ENCODE measurements at regions not wholly inside any gene's neighbourhood (a gene's known extent, or its start where the extent isn't known, plus 50 kb on each side); places are given as distances from the start of the nearest gene placed in this dataset.

DNA sequence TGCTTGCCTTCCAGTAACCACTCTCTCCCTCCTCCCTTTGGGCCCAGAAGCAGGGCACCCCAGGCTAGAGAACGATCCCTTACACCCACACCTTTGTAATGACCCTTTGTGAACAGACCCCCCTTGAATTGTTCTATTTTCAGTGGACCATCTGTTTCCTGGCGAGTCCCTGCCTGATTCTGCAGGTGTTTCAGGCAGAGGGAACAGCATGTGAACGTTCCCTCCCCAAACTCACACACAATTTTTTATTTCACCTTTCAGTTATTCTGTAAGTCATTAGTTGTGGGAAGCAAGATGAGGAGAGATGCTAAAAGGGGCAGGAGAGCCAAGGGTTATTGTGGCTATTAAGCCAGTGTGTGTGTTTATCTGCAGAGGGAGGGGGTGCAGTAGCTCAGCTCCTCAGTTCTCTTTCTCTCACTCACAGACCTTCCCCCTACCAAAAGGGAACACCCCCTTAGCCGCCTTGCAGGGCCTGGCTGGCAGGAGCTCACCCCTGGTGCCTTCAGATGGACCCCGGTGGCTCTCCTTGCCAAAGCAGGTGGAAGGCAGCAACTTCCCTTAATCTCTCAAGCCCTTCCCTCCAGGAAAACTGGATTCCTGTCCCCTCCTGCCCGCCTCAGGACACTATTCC is 64.8 kb upstream of the SPON1 start:
- intact Hi-C loops (cut with micrococcal nuclease), result no loop called here
- H3K4me1 Mint-ChIP-seq (ENCODE audit: low read depth), result no peaks in the 10 kb centered on the region
- H3K27ac Mint-ChIP-seq, result no peak overlapping the region
- no peak overlapping the region for H3K4me3 Mint-ChIP-seq
- H3K36me3 Mint-ChIP-seq, result no peaks in the 10 kb centered on the region
- CTCF ChIA-PET, result interaction anchor here (0.9 kb wide), 1 partner anchor 332 kb away, joined by 3 read pairs; no protein-coding TSS in a partner anchor
- H3K9me3 Mint-ChIP-seq, result no peaks in the 10 kb centered on the region
- no peak for DNase-seq
- POLR2A ChIA-PET, result no interaction called here
- peaks cover 2% of the 10 kb centered on the region for H3K27me3 Mint-ChIP-seq

- intact Hi-C loops (cut with micrococcal nuclease), result no loop called here
- Mint-ChIP-seq H3K27ac (no peak overlapping the region), H3K4me3 (no peak overlapping the region), H3K9me3 (no peaks in the 10 kb centered on the region), H3K4me1 (ENCODE audit: low read depth) (no peaks in the 10 kb centered on the region), H3K27me3 (peaks cover 2% of the 10 kb centered on the region), H3K36me3 (no peaks in the 10 kb centered on the region)
- POLR2A ChIA-PET, result no interaction called here
- CTCF ChIA-PET, result no interaction called here
- no peak for DNase-seq
These were observed 62.9 kb upstream of the SPON1 start for GRCh38 chr11:13899603-13900002.

GRCh38 chr11:13902523-13902922 is 60.0 kb upstream of the SPON1 start:
- peaks cover 2% of the 10 kb centered on the region for H3K27me3 Mint-ChIP-seq
- no peak overlapping the region for H3K27ac Mint-ChIP-seq
- intact Hi-C loops (cut with micrococcal nuclease), result no loop called here
- no peaks in the 10 kb centered on the region for H3K4me1 Mint-ChIP-seq (ENCODE audit: low read depth)
- no peaks in the 10 kb centered on the region for H3K36me3 Mint-ChIP-seq
- H3K4me3 Mint-ChIP-seq, result no peak overlapping the region
- DNase-seq, result no peak
- peaks cover 10% of the 10 kb centered on the region for H3K9me3 Mint-ChIP-seq
- ChIA-PET CTCF (no interaction called here), POLR2A (no interaction called here)

GRCh38 chr11:13905137-13905781 is 57.3 kb upstream of the SPON1 start:
- CTCF ChIA-PET, result no interaction called here
- no peaks in the 10 kb centered on the region for H3K4me1 Mint-ChIP-seq (ENCODE audit: low read depth)
- H3K27ac Mint-ChIP-seq, result no peak overlapping the region
- H3K36me3 Mint-ChIP-seq, result no peaks in the 10 kb centered on the region
- DNase-seq, result no peak
- peaks cover 15% of the 10 kb centered on the region for H3K9me3 Mint-ChIP-seq
- POLR2A ChIA-PET, result no interaction called here
- no peak overlapping the region for H3K4me3 Mint-ChIP-seq
- no peaks in the 10 kb centered on the region for H3K27me3 Mint-ChIP-seq
- intact Hi-C loops (cut with micrococcal nuclease), result no loop called here

GRCh38 chr11:13907678-13908077 is 54.8 kb upstream of the SPON1 start:
- intact Hi-C loops (cut with micrococcal nuclease), result no loop called here
- Mint-ChIP-seq H3K4me1 (ENCODE audit: low read depth) (no peaks in the 10 kb centered on the region), H3K27ac (no peak overlapping the region), H3K9me3 (peaks cover 18% of the 10 kb centered on the region), H3K27me3 (no peaks in the 10 kb centered on the region), H3K36me3 (no peaks in the 10 kb centered on the region), H3K4me3 (no peak overlapping the region)
- POLR2A ChIA-PET, result no interaction called here
- CTCF ChIA-PET, result interaction anchor here (0.7 kb wide), 1 partner anchor 136 kb away, joined by 3 read pairs; no protein-coding TSS in a partner anchor
- no peak for DNase-seq

- Mint-ChIP-seq H3K4me1 (ENCODE audit: low read depth) (no peaks in the 10 kb centered on the region), H3K4me3 (no peak overlapping the region), H3K27me3 (no peaks in the 10 kb centered on the region), H3K36me3 (no peaks in the 10 kb centered on the region), H3K9me3 (peaks cover 18% of the 10 kb centered on the region), H3K27ac (no peak overlapping the region)
- ChIA-PET POLR2A (no interaction called here), CTCF (no interaction called here)
- intact Hi-C loops (cut with micrococcal nuclease), result no loop called here
- DNase-seq, result no peak
These were observed 54.0 kb upstream of the SPON1 start for GRCh38 chr11:13908535-13908934.

Data from activated CD4-positive, alpha-beta memory T cell treated with anti-CD3 and anti-CD28 coated beads for 36 hours (primary cell).